NCI-H446 (cell line): ENCODE measurements at regions not wholly inside any gene's neighbourhood (a gene's known extent, or its start where the extent isn't known, plus 50 kb on each side); places are given as distances from the start of the nearest gene placed in this dataset.
A peak's percentile ranks its signal among the peaks of the same experiment; 100 is the strongest.
"Not testable (repeated sequence)": the region's sequence is repeated elsewhere in the genome, so short reads cannot be mapped to it uniquely, and the experiment has no call there.

Experiments used
- DNase-seq, 2 experiments: peaks; one replicate each; lab custom pipeline; 2025; lab: John Stamatoyannopoulos, UW

DNA sequence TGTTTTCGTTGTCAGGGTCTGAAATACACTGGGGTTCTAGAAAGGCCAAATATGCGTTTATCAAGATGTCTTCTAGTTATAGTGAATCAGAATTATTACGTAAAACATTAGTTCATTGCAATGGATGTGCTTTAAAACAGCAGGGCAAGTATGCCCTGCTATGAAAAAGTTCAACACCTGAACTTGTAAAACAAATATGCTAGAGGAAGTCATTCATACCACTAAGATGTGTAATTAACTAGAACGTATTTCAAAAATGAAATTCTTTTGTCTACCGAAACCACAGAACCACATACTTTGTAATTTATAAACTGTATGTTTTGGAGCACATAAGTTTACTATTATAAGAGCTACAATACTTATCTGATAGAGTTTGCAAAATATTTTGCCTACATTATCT lies 266.2 kb downstream of the KCTD12 start:
- no peak for DNase-seq

DNA sequence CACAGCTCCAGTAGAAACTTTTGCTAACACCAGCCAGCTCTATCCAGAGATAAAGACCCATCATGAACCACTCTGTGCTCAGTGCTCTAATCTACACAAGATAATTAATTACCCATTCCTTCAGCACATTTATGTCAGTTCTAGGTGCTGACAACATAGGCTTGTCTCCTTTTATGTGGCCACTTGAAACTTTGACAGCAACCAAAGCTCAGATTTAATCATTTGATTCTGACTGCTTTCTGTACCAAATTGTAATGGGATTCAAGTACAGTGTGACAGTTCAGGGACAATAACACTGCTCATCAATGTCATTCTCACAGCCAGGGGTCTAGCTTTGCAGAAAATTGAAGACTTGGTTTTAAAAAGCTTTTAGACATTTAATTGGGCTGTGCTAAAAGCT lies 266.6 kb downstream of the KCTD12 start:
- no peak for DNase-seq

GRCh38 chr13:76610819-76611415 lies 275.3 kb downstream of the KCTD12 start:
- no peak for DNase-seq

GRCh38 chr13:76609643-76610042 lies 276.6 kb downstream of the KCTD12 start:
- DNase-seq, result no peak

GRCh38 chr13:76607866-76608265 lies 278.3 kb downstream of the KCTD12 start:
- no peak for DNase-seq

GRCh38 chr13:76600081-76600480 lies 286.1 kb downstream of the KCTD12 start:
- DNase-seq, result no peak

GRCh38 chr13:76597868-76598267 lies 288.3 kb downstream of the KCTD12 start:
- DNase-seq, result no peak

GRCh38 chr13:76596216-76596615 lies 290.0 kb downstream of the KCTD12 start:
- no peak for DNase-seq

GRCh38 chr13:76594435-76594834 lies 291.8 kb downstream of the KCTD12 start:
- DNase-seq, result no peak

- no peak for DNase-seq
Observed at GRCh38 chr13:76586842-76587241, 299.4 kb downstream of the KCTD12 start.

GRCh38 chr13:76579701-76580100 lies 306.5 kb downstream of the KCTD12 start:
- DNase-seq, result no peak

DNA sequence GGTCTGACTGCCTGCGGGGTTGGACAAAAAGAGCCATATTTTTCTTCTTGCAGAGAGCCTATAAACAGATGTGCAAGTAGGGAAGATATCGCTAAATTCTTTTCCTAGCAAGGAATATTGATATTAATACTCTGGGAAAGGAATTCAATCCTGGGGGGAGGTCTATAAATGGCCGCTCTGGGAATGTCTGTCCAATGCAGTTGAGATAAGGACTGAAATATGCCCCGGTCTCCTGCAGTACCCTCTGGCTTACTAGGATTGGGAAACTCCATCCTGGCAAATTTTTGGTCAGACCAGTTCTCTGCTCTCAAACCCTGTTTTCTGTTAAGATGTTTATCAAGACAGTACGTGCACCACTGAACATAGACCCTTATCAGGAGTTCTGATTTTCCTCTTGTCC lies 310.6 kb downstream of the KCTD12 start:
- DNase-seq, result not testable (repeated sequence)

- DNase-seq, result no peak
Observed at GRCh38 chr13:76570510-76570971, 315.7 kb downstream of the KCTD12 start.

DNA sequence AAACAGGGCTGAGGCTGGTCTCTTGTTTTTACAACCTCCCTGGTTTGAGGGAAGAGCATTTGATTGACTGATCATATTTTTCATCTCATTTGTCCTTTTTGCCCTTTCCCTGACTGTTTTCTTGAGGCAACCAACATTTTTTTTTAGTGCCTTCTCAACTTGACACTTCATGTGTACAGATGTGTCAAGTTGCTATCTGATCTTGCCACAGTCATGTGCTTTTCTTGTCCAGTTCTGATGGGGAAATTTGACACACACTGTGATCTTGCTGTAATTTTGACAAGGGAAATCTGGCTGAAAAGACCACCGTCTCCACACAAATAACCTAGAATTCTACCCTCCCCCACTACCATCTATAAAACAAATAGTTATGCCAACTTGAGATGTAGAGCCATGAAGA lies 329.6 kb downstream of the KCTD12 start:
- no peak for DNase-seq

DNA sequence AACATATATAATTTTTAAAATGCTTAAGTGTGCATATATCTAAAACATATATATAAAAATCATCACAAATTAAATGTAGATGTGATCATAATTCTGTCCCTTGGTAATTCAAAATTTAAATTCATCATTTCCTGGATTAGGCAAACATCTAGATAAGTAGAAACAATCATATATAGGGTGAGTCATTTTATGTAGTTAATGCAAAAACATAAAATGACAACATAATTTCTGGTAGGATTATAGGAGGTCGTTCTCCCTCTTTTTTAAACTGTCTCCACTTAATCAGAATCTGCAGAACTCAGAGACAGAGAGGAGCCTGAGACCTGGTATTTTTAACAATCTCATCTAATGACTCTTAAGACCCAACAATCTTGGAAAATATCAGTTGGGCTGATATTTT lies 333.4 kb downstream of the KCTD12 start:
- DNase-seq, result no peak

DNA sequence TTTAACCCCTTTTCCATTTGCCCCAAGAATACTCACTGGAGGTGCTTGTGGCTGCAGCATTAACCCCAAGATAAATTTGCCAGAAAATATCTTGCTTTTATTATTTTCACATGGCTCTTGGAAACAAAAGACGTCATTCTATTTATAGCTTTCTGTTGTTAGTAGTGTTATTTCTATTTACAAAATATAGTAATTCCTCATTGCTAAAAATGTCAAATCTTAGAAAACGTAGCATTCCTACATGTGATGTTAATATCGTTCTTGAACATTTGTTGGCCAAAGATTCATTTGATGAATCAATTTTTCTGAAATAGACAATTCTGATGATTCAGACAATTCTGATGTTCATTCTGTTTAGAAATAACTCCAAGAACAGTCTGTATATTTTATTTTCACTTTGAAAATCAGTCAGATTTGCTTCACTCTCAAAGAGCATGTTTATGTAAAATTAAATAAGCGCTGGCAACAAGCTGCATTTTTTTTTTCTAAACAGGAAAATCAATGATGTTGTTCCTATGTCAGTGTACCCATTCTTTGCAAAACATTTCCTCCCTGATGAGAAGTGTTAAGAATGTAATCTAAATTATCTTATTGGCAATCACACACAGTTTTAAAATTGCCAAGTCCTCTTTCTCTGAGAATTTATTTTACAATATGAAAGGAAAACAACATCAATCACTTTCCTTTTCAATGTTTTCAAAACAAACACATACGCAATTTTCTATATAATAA lies 334.0 kb downstream of the KCTD12 start:
- DNase-seq, result no peak

GRCh38 chr13:76542176-76542575 lies 344.0 kb downstream of the KCTD12 start:
- DNase-seq, result no peak

DNA sequence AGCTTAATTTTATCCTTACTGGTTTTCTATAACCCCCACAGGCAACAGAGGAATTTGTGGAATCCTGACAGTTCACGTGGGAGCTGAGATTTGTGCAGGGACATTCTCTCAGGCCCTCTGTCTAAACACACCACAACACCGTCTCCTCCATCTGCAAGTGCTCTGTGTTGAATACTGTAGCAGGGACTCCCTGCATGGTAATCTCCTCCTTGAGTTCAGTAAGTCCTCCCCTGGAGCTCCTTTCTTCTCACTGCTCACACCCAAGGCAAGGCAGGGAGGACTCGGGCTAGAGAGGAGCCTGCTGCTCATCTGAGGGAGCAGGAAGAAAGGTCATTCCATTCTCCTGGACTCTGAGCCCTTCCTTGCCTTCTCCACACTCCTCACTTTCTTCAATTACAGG lies 348.2 kb downstream of the KCTD12 start:
- DNase-seq, result no peak

GRCh38 chr13:76533251-76533650 lies 353.0 kb downstream of the KCTD12 start:
- DNase-seq, result no peak

- DNase-seq, result peak in 1 of 2 experiments; percentile 37
Observed at GRCh38 chr13:76527041-76527440, 359.2 kb downstream of the KCTD12 start.

GRCh38 chr13:76523740-76524340 lies 362.4 kb downstream of the KCTD12 start:
- no peak for DNase-seq

GRCh38 chr13:76522083-76522755 lies 364.0 kb downstream of the KCTD12 start:
- no peak for DNase-seq

GRCh38 chr13:76519685-76520084 lies 366.5 kb downstream of the KCTD12 start:
- DNase-seq, result no peak
